ENCODE measurements at regions not wholly inside any gene's neighbourhood (a gene's known extent, or its start where the extent isn't known, plus 50 kb on each side); places are given as distances from the start of the nearest gene placed in this dataset.

GRCh38 chr3:115332998-115333397, 185.9 kb upstream of the ZBTB20 start:
- Mint-ChIP-seq H3K27ac (ENCODE audit: unreplicated experiment) (no peak overlapping the region), H3K27me3 (ENCODE audit: unreplicated experiment) (no peaks in the 10 kb centered on the region), H3K36me3 (ENCODE audit: unreplicated experiment) (no peaks in the 10 kb centered on the region), H3K4me1 (ENCODE audit: low read depth, unreplicated experiment) (peaks cover under 1% of the 10 kb centered on the region), H3K9me3 (ENCODE audit: unreplicated experiment) (no peaks in the 10 kb centered on the region), H3K4me3 (ENCODE audit: unreplicated experiment) (no peak overlapping the region)
- no peak for DNase-seq
- TF ChIP-seq CTCF (IDR thresholded peaks at IDR 0.05; ENCODE audit: partially characterized antibody, unreplicated experiment), result no peak

DNA sequence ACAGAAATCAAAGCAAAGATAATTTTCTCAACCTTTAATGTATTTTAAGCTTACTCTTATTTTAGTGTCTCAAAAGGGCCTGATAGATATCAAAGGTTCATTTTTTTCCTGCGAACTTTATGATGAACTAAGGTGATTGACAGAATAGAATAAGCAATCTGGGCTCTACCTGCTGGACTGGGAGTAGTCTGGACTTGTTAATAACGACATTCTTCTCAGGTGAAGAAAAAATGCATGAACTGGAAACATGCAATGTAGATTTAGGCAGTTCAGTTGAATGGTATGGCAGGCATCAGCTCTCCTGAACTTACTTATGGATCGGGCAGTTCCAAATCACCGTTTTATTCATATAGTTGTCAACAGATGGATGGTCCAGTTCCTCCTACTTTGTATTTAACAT, 189.7 kb upstream of the ZBTB20 start:
- Mint-ChIP-seq H3K9me3 (ENCODE audit: unreplicated experiment) (no peaks in the 10 kb centered on the region), H3K36me3 (ENCODE audit: unreplicated experiment) (no peaks in the 10 kb centered on the region), H3K27ac (ENCODE audit: unreplicated experiment) (no peak overlapping the region), H3K27me3 (ENCODE audit: unreplicated experiment) (no peaks in the 10 kb centered on the region), H3K4me1 (ENCODE audit: low read depth, unreplicated experiment) (peaks cover 15% of the 10 kb centered on the region), H3K4me3 (ENCODE audit: unreplicated experiment) (no peak overlapping the region)
- no peak for TF ChIP-seq CTCF (IDR thresholded peaks at IDR 0.05; ENCODE audit: partially characterized antibody, unreplicated experiment)
- DNase-seq, result no peak

GRCh38 chr3:115340586-115340985, 193.5 kb upstream of the ZBTB20 start:
- no peak for TF ChIP-seq CTCF (IDR thresholded peaks at IDR 0.05; ENCODE audit: partially characterized antibody, unreplicated experiment)
- Mint-ChIP-seq H3K4me1 (ENCODE audit: low read depth, unreplicated experiment) (peaks cover 15% of the 10 kb centered on the region), H3K27ac (ENCODE audit: unreplicated experiment) (no peak overlapping the region), H3K4me3 (ENCODE audit: unreplicated experiment) (no peak overlapping the region), H3K9me3 (ENCODE audit: unreplicated experiment) (no peaks in the 10 kb centered on the region), H3K36me3 (ENCODE audit: unreplicated experiment) (no peaks in the 10 kb centered on the region), H3K27me3 (ENCODE audit: unreplicated experiment) (no peaks in the 10 kb centered on the region)
- DNase-seq, result no peak

DNA sequence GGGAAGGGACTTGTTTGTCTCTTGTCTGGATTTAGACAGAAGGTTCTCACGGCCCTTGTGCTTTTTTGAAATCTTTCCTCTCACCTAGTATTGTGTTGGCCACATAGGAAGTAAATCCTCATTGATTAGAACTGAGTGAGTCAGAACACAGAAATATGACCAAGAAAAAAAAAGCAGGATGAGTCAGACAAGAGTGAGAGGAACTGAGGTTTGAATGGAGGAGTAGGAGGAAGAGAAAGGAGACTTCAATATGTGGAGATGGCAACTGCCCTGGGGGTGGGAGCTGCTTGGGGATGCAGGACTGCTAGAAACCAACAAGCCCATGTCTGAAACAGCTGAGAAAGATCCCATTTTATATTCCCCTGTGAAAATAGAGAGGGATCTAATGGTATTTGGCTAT, 194.1 kb upstream of the ZBTB20 start:
- no peak for TF ChIP-seq CTCF (IDR thresholded peaks at IDR 0.05; ENCODE audit: partially characterized antibody, unreplicated experiment)
- no peak for DNase-seq
- no peaks in the 10 kb centered on the region for H3K36me3 Mint-ChIP-seq (ENCODE audit: unreplicated experiment)
- H3K27me3 Mint-ChIP-seq (ENCODE audit: unreplicated experiment), result no peaks in the 10 kb centered on the region
- H3K4me3 Mint-ChIP-seq (ENCODE audit: unreplicated experiment), result no peak overlapping the region
- no peaks in the 10 kb centered on the region for H3K9me3 Mint-ChIP-seq (ENCODE audit: unreplicated experiment)
- H3K4me1 Mint-ChIP-seq (ENCODE audit: low read depth, unreplicated experiment), result peaks cover 15% of the 10 kb centered on the region
- H3K27ac Mint-ChIP-seq (ENCODE audit: unreplicated experiment), result no peak overlapping the region

DNA sequence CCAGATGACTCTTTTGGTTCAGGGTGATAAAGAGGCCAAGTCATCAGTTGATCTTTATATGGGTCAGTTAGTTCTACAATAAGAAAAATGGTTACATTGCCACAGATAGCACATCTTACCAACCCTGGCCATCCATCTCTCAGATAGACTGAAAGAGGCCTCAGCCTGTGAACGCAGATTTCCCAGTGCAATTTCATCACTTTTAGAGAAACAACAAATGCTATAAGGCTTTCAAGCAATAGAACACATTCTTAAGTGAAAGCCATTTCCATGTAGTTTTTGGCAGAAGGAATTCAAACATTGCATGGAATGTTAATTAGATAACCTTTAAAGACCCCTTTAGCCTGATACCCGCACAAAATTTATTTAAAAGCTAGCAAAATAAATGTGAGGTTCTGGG, 200.6 kb upstream of the ZBTB20 start:
- Mint-ChIP-seq H3K36me3 (ENCODE audit: unreplicated experiment) (no peaks in the 10 kb centered on the region), H3K9me3 (ENCODE audit: unreplicated experiment) (peaks cover 2% of the 10 kb centered on the region), H3K27me3 (ENCODE audit: unreplicated experiment) (peaks cover 2% of the 10 kb centered on the region), H3K4me3 (ENCODE audit: unreplicated experiment) (no peak overlapping the region), H3K4me1 (ENCODE audit: low read depth, unreplicated experiment) (peaks cover 7% of the 10 kb centered on the region), H3K27ac (ENCODE audit: unreplicated experiment) (no peak overlapping the region)
- no peak for TF ChIP-seq CTCF (IDR thresholded peaks at IDR 0.05; ENCODE audit: partially characterized antibody, unreplicated experiment)
- no peak for DNase-seq
